Astrocyte (in vitro differentiated cells and primary cell): ENCODE measurements at regions not wholly inside any gene's neighbourhood (a gene's known extent, or its start where the extent isn't known, plus 50 kb on each side); places are given as distances from the start of the nearest gene placed in this dataset.

ENCODE experiments used
- EZH2 ChIP-seq: IDR thresholded peaks from 2 replicates; pipeline ENCODE4 v1.6.1; 2012; ENCODE audit warnings: mild to moderate bottlenecking, low read length, inconsistent platforms; ENCODE audit not compliant: insufficient read depth
- TF ChIP-seq, protein P1 (sequence below): IDR thresholded peaks from 2 replicates; pipeline ENCODE4 v1.5.1; 2011; ENCODE audit warnings: low read depth, mild to moderate bottlenecking, inconsistent platforms, low read length, moderate library complexity; ENCODE audit not compliant: insufficient read depth

DNA sequence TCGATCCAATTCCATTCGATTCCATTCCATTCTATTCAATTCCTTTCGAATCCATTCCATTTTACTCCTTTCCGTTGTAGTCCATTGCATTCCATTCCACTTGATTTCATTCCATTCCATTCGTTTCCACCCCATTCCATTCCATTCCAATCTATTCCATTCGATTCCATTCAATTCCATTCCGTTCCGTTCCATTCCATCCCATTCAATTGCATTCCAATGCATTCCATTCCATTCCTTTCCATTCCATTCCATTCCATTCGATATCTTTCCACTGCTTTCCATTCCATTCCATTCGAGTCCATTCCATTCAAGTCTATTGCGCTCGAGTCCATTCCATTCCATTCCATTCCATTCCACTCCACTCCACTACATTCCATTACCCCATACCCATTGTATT, 2568.7 kb upstream of the TPTE start:
- TF ChIP-seq, protein P1, sequence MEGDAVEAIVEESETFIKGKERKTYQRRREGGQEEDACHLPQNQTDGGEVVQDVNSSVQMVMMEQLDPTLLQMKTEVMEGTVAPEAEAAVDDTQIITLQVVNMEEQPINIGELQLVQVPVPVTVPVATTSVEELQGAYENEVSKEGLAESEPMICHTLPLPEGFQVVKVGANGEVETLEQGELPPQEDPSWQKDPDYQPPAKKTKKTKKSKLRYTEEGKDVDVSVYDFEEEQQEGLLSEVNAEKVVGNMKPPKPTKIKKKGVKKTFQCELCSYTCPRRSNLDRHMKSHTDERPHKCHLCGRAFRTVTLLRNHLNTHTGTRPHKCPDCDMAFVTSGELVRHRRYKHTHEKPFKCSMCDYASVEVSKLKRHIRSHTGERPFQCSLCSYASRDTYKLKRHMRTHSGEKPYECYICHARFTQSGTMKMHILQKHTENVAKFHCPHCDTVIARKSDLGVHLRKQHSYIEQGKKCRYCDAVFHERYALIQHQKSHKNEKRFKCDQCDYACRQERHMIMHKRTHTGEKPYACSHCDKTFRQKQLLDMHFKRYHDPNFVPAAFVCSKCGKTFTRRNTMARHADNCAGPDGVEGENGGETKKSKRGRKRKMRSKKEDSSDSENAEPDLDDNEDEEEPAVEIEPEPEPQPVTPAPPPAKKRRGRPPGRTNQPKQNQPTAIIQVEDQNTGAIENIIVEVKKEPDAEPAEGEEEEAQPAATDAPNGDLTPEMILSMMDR: no peak
- TF ChIP-seq EZH2: no peak
